PC-9 (cell line): ENCODE measurements at regions not wholly inside any gene's neighbourhood (a gene's known extent, or its start where the extent isn't known, plus 50 kb on each side); places are given as distances from the start of the nearest gene placed in this dataset.

Experiments
- EZH2 ChIP-seq: fragments of 200-600 bp; sonication (generic); IDR thresholded peaks from 2 replicates; pipeline ENCODE4 v1.8.0; 2017; ENCODE audit warnings: antibody characterized with exemption, low read depth
- TF ChIP-seq, protein P1 (sequence below): fragments of 200-600 bp; sonication (generic); conservative IDR thresholded peaks from 2 replicates; pipeline ENCODE4 v1.6.1; 2017; ENCODE audit warnings: mixed run types, antibody characterized with exemption, mild to moderate bottlenecking, moderate library complexity

DNA sequence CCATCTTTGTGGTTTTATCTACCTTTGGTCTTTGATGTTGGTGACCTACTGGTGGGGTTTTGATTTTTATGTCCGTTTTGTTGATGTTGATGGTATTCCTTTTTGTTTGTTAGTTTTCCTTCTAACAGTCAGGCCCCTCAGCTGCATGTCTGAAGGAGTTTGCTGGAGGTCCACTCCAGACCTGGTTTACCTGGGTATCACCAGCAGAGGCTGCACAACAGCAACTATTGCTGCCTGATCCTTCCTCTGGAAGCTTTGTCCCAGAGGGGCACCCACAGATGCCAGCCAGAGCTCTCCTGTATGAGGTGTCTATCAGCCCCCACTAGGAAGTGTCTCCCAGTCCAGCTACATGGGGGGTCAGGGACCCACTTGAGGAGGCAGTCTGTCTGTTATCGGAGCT lies 199.3 kb upstream of the WDFY3 start:
- TF ChIP-seq, protein P1, sequence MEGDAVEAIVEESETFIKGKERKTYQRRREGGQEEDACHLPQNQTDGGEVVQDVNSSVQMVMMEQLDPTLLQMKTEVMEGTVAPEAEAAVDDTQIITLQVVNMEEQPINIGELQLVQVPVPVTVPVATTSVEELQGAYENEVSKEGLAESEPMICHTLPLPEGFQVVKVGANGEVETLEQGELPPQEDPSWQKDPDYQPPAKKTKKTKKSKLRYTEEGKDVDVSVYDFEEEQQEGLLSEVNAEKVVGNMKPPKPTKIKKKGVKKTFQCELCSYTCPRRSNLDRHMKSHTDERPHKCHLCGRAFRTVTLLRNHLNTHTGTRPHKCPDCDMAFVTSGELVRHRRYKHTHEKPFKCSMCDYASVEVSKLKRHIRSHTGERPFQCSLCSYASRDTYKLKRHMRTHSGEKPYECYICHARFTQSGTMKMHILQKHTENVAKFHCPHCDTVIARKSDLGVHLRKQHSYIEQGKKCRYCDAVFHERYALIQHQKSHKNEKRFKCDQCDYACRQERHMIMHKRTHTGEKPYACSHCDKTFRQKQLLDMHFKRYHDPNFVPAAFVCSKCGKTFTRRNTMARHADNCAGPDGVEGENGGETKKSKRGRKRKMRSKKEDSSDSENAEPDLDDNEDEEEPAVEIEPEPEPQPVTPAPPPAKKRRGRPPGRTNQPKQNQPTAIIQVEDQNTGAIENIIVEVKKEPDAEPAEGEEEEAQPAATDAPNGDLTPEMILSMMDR, result 0 out of 2 replicates have a peak, but pooled peaks have one; percentile 25
- no peak for TF ChIP-seq EZH2
